ENCODE measurements at regions not wholly inside any gene's neighbourhood (a gene's known extent, or its start where the extent isn't known, plus 50 kb on each side); places are given as distances from the start of the nearest gene placed in this dataset.
A peak's percentile ranks its signal among the peaks of the same experiment; 100 is the strongest.
"Not testable (repeated sequence)": the region's sequence is repeated elsewhere in the genome, so short reads cannot be mapped to it uniquely, and the experiment has no call there.

- no peak for DNase-seq (ENCODE audit: low read depth)
Observed at GRCh38 chr4:73348185-73348584, 55.9 kb upstream of the ALB start.

GRCh38 chr4:73347497-73347896, 56.6 kb upstream of the ALB start:
- DNase-seq (ENCODE audit: low read depth) = no peak

GRCh38 chr4:73345399-73345975, 58.6 kb upstream of the ALB start:
- no peak for DNase-seq (ENCODE audit: low read depth)

GRCh38 chr4:73344106-73344505, 60.0 kb upstream of the ALB start:
- DNase-seq (ENCODE audit: low read depth) = no peak

GRCh38 chr4:73343432-73343831, 60.7 kb upstream of the ALB start:
- DNase-seq (ENCODE audit: low read depth) = peak; percentile 6

GRCh38 chr4:73341454-73341853, 62.6 kb upstream of the ALB start:
- DNase-seq (ENCODE audit: low read depth) = peak; percentile 65

GRCh38 chr4:73340917-73341316, 63.2 kb upstream of the ALB start:
- no peak for DNase-seq (ENCODE audit: low read depth)

- no peak for DNase-seq (ENCODE audit: low read depth)
Observed at GRCh38 chr4:73335679-73336078, 68.4 kb upstream of the ALB start.

GRCh38 chr4:73332012-73332411, 72.1 kb upstream of the ALB start:
- DNase-seq (ENCODE audit: low read depth) = not testable (repeated sequence)

GRCh38 chr4:73329300-73329699, 70.7 kb upstream of the ANKRD17 start:
- DNase-seq (ENCODE audit: low read depth) = no peak

- not testable (repeated sequence) for DNase-seq (ENCODE audit: low read depth)
Observed at GRCh38 chr4:73325776-73326175, 67.2 kb upstream of the ANKRD17 start.

GRCh38 chr4:73317092-73317491, 58.5 kb upstream of the ANKRD17 start:
- no peak for DNase-seq (ENCODE audit: low read depth)

- DNase-seq (ENCODE audit: low read depth) = peak; percentile 86
Observed at GRCh38 chr4:73315091-73315490, 56.5 kb upstream of the ANKRD17 start.

GRCh38 chr4:73312967-73313366, 54.4 kb upstream of the ANKRD17 start:
- DNase-seq (ENCODE audit: low read depth) = no peak

GRCh38 chr4:73311428-73311827, 52.8 kb upstream of the ANKRD17 start:
- peak; percentile 75 for DNase-seq (ENCODE audit: low read depth)

- DNase-seq (ENCODE audit: low read depth) = peak; percentile 81
Observed at GRCh38 chr4:73309211-73309610, 50.6 kb upstream of the ANKRD17 start.

Data from ELR (cell line).